GM12891 (cell line): ENCODE measurements at regions not wholly inside any gene's neighbourhood (a gene's known extent, or its start where the extent isn't known, plus 50 kb on each side); places are given as distances from the start of the nearest gene placed in this dataset.

Experiments used
- PAX5 ChIP-seq: IDR thresholded peaks from 2 replicates; pipeline ENCODE4 v1.6.1; 2011; ENCODE audit warnings: low read length, moderate library complexity, mild to moderate bottlenecking; ENCODE audit not compliant: insufficient read depth, severe bottlenecking
- POLR2A ChIP-seq: IDR thresholded peaks from 2 replicates; pipeline ENCODE4 v1.6.1; 2011; ENCODE audit warnings: low read depth, low read length, control low read depth
- POLR2AphosphoS5 ChIP-seq: IDR thresholded peaks from 2 replicates; pipeline ENCODE4 v1.6.1; 2011; ENCODE audit warnings: low read depth, low read length, control low read depth
- POU2F2 ChIP-seq: IDR thresholded peaks from 2 replicates; pipeline ENCODE4 v1.6.1; 2011; ENCODE audit warnings: low read depth, mild to moderate bottlenecking, control low read depth, low read length, moderate library complexity
- SPI1 ChIP-seq: IDR thresholded peaks from 2 replicates; pipeline ENCODE4 v1.6.1; 2011; ENCODE audit warnings: low read depth, low read length, control low read depth

DNA sequence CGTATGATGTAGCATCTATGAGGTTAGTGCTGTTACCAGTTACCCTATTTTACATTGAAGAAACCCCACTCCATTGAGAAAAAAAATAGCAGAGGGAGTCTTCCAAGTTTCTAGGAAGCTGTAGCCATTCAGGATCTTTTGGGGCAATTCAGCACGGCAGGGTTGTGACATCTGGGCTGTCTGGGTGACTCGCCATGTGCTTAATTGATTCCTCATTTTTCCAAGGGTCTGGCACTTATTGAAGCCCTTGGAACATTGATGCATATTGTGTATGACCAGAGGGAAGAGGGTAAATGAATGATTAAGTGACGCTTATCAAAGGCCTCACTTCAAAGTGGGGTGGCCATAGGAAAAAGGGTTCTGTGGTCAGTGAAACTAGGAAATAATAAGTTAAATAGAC, 248.7 kb downstream of the ARHGAP12 start:
- TF ChIP-seq POU2F2 (no peak), PAX5 (no peak), POLR2A (no peak), SPI1 (no peak), POLR2AphosphoS5 (no peak)
